HPDE6-E6E7 (cell line): ENCODE measurements at regions not wholly inside any gene's neighbourhood (a gene's known extent, or its start where the extent isn't known, plus 50 kb on each side); places are given as distances from the start of the nearest gene placed in this dataset.

Experiments
- DNase-seq: peaks from one replicate; pipeline ENCODE4 v3.0.0; 2011; ENCODE audit warnings: missing footprints; ENCODE audit errors: extremely low spot score

DNA sequence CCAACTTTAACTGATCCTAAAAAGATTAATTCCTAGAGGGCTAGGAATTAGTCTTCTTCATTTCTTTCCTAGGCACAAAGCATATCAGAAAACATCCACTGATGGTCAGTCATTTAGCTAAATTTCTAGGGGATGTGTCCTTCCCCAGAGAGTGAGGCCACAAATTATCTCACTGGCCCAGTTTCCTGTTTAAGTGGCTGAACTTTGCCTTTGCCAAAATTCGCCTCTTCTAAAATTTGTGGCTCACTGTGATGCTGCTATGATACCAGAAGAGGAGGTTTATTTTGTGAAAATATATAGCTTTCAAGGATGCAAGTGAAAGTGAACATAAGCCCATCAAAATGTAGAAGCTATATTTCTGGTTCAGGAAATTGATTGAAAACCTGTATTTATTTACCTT, 98.1 kb upstream of the FER start:
- DNase-seq: no peak

DNA sequence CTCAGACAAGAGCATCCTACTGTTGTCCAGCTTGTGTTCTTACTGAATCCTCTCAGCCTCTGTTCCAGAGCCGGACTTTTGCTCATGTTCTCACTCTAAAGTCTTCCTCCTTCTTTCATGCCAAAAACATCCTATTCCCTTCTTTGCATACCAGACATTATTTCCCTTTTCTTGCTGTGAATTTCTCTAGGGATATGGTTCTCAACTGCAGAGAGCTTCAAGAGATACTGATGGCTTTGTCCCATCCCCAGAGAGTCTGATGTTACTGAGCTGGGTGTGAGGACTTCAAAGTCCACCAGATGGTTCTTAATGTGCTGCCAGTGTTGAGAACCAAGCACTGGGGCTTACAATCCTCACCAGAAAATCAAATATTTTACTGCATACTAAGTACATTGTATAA, 98.6 kb upstream of the FER start:
- DNase-seq: no peak

DNA sequence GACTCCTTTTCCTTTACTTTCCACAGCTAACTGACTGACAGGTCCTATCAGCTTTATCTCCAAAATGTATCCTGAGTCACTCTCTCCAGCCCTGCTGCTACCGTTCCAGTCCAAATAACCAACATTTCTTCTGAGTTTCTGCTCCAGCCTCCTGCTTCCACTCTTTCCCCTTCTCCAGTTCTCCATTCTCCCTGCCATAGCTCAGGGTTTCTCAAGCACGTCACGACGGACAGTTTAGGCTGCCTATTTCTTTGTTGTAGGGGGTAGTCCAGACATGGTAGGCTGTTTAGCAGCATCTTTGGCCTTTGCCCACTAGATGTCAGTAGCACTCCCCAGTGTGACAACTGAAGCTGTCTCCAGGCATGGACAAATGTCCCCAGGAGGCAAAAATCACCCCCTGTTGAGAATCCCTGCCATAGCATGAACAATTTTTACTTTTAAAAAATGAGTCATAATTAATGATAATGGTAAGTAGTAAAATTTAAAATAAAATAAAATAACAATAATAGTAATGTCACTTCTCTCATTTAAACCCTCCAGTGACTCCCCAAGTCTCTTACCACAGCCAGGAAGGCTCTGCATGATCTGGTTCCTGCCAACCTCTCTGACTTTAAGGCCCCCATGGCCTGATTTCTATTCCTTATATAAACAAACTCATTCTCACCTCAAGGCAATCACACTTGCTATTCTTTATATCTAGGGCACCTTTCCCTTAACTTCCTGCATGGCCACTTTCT, 105.4 kb upstream of the FER start:
- DNase-seq: peak; percentile 81

DNA sequence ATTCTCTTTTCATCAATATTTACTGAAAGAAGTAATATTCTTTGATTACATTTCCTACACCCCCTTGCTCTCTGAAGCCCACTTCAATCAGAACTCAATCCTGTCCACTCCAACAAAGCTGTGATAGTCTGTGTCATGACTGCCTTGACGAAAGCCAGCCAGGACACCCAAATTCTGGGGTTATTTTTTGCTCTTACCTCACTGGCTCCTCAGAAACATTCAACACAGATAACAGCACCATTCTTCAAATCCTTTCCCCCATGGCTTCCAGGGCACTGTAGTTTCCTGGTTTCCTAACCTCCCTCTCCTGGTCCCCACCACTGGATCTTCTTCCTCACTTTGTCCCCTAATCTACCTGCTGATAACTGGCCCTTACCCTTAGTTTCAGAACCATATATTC, 106.1 kb upstream of the FER start:
- DNase-seq: no peak

DNA sequence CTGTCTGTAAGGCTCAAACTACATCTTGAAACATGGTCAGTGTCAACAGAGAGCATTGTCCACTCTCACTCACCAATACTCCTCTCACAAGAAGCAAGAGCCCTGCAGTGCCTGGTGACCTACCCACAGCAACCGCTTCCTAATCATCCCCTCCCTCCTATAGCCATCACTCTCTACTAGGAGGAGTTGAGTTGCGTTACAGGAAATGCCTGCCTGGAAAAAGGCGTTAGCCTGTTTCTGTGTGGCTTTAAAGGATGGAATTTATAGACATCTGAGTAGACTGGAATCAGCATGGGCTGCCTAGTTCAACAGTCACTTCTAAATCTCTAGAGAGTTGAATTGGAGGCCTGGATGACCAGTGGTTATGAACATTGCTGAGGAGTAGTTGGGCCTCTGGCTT, 108.3 kb upstream of the FER start:
- DNase-seq: no peak

DNA sequence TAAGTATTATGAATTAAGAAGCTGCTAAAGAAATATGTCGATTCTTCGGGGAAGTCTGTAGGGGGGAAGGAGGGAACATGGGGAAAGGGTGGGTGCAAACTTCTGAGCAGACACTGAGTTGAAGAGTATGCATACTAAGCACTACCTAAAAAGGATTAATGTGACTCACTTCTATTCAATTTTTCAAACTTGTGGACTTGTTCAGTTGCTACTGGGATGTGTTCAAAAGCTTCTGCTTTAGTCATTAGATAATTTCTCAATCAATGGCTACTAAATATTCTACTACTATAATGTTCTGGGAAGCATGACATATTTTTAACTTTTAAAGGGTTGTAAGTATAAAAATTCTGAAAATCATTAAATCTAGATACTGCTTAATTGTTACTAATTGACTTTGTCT, 109.7 kb upstream of the FER start:
- DNase-seq: no peak

DNA sequence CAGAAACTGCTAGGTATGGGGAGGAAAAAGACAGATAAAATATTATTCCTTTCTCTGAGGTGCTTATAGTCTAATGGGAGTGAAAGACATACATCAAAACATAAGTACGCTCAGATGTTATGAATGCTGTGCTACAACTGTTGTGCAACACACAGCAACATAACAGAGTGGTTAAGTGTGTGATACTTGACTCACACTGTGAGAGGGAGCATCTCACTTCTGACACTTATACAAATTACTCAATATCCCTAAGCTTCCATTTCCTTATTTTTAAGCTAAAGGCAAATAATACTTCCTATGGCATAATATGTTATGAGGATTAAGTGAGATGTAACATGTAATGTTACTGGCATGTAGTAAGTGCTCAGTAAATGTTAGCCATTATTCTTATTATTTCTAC, 110.6 kb upstream of the FER start:
- peak; percentile 21 for DNase-seq

DNA sequence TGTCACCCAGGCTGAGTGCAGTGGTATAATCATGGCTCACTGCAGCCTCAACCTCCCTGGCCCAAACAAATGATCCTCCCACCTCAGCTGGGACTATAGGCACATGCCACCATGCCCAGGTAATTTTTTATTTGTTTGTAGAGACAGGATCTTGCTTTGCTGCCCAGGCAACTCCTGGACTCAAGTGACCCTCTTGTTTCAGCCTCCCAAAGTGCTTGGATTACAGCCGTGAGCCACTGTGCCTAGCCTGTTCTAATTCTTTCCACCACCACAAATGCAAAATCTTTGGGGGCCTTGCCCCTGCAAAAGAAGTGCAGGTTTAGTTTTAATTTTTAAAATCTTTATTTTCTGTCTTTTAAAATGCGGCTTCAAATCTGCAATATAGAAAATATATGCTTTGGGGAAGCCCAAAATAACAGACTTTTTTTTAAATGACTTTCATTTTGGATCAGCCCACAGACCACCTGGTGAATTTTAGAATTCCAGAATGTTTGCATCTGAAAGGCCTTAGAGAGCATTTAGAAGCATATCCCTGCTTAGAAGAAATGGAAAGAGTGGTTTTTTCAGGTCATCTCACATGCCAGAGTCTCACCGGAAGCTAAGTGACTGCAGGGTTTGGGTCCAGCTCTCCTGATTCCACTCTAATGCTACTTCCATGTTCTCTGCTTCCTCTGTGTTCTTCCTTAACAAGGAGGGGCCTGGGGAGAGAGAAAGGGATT, 111.4 kb upstream of the FER start:
- DNase-seq: no peak

DNA sequence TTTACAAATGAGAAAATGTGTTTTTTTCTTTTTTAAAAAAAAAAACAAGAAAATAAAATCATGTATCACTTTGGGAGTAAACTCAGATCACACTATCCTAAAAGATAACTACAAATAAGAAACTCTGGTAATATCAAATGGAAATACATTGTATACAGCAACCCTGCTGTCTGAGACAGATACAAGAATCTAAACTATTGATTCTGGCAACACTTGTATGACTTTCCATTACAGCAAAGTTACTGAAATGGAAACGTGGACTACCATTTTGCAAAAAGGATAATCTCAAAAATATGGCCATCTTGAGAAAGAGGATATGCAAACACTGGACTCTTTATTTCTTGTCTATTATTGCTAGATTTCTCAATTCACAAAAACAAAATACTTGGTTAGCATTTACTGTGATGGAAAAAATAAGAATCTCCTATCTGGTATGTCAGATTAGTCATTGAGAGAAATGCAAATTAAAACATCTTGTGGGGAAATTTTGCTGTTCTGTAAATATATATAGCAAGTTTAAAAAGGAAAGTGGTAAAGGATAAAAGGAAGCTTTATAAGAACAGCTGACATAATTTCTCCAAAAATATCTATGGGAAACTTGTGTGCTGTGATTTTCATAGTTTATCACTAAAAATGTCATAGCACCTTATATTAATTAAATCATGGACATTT, 112.9 kb upstream of the FER start:
- no peak for DNase-seq

DNA sequence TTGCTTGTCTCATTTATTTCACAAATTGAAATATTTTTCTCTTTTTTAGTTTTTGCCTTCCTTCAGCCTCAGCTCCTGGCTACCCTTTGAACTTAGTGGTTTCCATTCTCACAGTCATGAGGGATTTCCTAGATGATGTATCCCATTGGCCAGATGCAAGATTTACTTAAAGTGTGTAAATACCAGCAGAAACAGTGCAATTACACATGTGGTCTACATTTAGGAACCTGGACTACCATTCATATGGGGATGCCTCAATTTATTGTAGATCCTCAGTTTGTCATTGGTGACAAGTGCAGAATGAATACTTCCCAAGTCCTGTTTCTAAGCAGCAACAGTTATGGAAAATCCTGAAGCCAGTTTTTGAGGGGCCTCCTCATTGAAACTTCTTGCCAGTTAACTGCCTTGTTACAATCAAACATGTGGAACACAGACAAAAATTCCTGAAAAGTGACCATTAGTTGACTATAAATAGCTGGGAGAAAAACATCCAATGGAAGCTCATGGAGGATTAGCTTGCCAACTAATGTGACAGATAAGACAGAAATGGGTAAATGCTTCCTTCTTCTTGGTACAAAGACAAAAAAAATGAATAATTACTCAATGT, 113.6 kb upstream of the FER start:
- DNase-seq: no peak

DNA sequence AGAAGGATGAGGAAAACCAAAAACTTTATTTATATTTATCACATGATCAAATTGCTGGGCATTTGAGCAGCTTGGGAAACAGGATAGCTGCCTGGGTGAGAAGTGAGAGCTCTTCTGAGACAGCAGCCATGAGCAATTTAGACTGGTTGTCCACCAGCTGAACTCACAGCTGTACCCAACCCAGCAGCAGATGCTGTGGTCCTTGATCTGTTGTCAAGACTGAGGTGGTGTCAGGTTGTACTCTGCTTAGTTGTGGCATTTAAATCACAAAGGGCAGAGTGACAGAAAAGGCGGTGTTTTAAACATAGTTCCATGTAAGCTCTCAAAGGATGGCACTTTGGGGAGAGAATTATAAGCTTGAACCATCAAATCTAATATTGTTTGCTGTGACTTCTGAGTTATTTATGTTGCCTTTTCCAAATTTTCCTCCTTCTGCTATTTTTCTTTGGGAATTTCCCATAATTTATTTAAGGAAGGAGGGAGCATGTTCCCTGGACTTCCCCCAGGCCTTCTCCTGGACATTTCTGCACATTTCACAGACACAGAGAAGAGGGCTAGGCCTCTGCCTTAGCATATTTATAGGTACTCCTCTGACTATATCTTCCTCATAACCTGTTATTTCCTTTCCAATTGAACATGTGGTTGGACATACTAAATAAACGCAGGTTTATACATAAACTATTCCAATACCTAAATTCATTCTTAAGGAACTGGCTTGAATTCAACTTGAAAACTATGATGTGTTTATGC, 117.7 kb upstream of the FER start:
- DNase-seq: no peak

DNA sequence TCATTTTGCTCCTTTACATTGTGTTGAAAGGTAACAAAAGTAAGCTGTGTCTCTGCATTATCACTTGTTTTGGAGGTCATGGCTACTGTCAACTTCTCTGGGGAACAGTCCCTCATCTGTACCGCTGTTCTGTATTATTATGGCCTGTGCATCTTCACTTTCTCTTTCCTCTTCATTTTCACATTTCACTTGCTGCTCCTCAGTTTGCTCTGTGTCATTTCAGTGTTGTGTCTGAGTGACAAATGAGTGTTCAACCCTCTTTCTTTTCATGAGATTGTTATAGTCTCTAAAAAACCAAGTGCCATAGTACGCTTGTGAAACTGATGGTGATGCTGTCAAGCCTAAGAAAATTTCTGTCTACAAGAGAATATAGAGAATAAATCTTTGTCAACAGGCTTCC, 122.0 kb upstream of the FER start:
- no peak for DNase-seq

DNA sequence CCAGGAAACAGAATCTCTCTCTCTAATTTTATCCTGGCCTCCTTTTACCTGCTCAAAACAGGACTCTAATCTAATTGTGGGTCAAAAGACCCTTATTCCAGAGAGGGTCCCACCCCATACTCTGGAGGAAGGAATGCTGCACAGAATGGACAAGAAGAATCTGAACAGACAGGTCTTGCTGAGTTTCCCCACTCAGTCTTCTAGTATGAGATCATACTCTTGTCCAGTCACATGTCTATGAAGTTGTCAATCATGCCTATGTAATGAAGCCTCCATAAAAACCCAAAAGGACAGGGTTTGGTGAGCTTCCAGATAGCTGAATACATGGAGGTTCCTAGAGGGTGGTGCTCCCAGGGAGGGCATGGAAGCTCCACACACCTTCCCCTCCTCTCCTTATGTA, 123.9 kb upstream of the FER start:
- DNase-seq: peak; percentile 9

DNA sequence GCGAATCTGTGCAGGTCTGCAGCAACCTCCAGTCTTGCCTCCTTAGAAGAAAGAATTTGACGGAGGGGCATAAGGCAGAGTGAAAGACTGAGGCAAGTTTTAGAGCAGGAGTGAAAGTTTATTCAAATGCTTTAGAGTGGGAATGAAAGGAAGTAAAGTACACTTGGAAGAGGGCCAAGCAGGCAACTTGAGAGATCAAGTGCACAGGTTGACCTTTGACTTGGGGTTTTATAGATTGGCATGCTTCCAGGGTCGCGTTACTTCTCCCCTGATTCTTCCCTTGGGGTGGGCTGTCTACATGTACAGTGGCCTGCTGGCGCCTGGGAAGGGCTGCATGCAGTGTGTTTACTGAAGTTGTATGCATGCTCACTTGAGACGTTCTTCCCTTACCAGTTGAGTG, 127.2 kb upstream of the FER start:
- DNase-seq: no peak

DNA sequence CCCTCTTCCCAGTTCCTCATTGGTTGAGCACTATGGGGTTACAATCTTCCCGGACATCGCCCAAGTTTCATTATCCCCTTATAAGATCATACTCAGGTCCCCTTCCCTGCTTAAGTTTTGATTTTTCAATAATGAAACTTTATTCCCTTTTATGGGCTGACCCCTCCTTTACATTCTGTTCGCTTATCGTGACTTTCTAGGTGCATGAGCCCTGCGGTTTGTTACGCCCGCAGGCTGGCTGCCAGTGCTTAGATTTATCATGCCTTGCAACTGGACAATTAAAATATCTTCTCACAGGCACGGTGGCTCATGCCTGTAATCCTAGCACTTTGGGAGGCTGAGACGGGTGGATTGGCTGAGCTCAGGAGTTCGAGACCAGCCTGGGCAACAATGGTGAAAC, 127.9 kb upstream of the FER start:
- no peak for DNase-seq

DNA sequence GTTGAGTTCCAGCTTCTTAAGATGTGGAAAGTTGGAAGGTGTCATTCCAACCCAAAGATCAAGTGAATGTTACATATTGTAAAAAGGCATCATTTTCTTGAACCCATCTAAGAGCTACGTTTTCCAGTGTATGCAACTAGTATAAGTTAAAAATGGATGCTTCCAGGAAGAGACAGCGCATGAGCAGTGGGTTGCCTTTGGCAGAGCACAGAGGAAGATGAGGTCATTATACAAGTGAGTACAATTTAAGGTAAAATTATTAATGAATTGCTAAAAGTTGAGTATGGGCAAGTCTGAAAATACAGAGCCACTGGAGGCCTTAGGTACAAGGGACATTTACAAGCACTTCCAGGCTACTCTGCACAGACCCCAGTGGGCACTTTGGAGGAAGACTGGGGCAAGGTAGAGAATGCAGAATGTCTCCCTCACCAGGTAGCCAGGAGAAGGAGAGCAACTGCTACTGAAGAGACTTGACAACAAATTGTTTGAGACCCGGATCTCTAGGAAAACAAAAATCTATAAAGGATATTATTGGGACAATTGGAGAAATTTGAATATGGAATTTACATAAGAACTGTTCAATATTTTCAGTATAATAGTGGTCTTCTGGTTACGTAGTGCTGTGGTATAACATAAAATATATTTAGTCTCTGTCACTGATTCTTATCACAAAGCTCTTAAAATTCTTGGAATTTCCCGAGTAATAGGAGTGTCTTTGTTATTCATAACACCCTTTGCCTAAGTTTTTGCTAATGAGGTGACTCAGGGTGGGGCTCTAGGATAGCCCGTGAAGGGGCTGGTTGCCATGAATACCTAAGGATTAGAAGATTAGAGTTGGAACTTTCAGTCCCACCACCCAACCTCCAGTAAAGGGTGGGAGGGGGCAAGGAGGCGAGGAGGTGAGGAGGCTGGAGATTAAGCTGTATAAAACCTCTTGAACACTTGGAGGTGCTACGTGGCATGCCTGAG, 129.9 kb upstream of the FER start:
- no peak for DNase-seq

DNA sequence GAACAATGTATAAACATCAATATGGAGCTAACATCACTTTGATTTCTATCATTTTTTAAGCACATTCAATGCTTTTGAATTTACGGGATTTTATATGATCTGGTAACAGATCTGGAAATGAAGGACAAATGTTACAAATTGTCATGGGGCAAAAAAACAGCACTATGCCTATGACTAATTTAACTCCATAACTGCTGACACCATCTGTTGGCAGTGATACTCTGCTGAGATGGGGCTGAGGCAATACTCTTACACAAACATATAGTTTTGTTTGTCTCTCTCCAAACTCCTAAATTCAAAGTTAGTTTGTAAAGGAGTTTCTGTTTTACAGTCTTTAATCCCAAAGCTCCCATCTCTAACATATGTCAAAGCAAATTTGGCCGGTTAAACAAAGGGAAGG, 132.5 kb upstream of the FER start:
- no peak for DNase-seq

DNA sequence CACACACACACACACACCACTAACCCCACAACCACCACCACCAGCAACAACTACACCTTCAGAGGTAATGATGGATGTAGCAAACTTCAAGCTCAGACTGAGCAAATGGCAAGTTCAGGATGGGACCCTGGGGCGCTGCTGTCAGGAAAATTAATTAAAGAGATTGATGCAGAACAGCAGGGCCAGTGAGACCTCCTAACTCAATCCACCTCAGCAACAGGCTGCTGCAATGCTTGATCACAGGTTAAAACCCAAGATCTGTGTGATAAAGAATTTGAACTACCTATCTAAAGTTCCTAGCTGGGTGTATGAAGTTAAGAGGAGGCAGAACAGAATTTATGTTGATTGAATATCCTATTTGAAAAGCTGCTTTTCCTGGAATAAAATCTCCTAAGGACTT, 140.3 kb upstream of the FER start:
- no peak for DNase-seq

DNA sequence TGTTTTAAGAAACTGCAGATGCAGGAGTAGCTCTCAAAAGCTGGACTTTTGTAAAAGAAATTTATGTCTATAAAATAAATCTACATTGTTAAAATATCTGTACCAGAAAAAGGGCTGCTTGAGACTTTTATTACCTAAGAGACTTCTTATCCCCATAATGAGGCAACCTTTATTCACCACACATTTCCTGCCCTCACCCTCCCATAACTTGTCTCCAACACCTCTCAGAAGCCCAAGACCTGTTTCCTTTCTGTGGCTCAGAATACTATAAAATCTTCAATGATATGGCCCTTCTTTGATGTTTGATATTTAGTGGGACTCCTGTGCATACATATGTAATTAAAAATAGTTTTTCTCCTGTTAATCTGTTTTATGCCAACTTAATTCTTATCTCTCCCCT, 141.5 kb upstream of the FER start:
- DNase-seq: no peak

DNA sequence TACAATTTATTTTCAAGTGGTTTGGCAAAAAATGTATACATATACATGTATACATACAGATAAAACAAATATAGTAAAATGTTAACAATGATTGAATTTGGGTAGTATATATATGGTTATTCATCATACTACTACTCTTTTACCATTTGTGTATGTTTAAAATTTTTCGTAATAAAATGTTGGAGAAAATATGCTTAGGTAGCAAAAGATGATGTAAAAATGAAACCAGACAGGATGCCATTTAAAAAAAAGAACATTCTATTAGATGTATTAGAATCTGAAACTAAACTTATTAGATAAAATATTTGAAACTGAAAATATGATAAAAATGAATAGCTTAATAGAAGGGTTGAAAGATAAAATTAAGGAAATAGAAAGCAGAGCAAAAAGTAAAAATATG, 144.9 kb upstream of the FER start:
- no peak for DNase-seq

DNA sequence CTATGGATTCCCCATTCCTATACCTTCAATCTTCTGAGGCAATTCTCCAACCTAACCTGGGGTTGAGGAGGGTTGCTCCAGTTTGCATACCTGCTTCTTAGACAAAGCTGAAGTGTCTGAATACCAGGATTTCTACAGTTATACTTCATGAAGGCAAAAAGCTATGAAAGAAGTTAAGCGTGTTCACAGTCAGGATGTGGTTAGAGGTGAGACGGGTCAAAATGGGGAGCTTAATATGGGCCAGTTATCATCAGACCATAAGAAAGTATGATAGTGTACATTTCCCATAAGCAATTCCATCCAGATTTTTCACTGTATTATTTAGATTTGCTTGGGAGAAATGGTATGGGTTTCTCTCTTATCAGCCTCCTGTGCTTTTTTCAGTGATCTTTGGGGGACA, 156.9 kb upstream of the FER start:
- no peak for DNase-seq
